ENCODE measurements at regions not wholly inside any gene's neighbourhood (a gene's known extent, or its start where the extent isn't known, plus 50 kb on each side); places are given as distances from the start of the nearest gene placed in this dataset.
"Not testable (repeated sequence)": the region's sequence is repeated elsewhere in the genome, so short reads cannot be mapped to it uniquely, and the experiment has no call there.

GRCh38 chr1:814543-814942 lies 109.2 kb upstream of the SAMD11 start:
- H3K9me3 ChIP-seq; H3K36me3 ChIP-seq (ENCODE audit: control insufficient read depth, insufficient read depth, low read length); H3K4me3 Mint-ChIP-seq (ENCODE audit: unreplicated experiment); H3K4me3 ChIP-seq (ENCODE audit: low read depth, low read length); H3K27ac Mint-ChIP-seq (ENCODE audit: unreplicated experiment); POLR2A ChIA-PET; CTCF ChIA-PET; H3K4me1 Mint-ChIP-seq (ENCODE audit: low read depth, unreplicated experiment); H3K27me3 ChIP-seq (replicated peaks; ENCODE audit: control insufficient read depth, insufficient read depth, low read length); DNase-seq; BruUV-seq (replicated peaks); H3K27me3 Mint-ChIP-seq (ENCODE audit: insufficient read depth, unreplicated experiment); H3K36me3 Mint-ChIP-seq (ENCODE audit: insufficient read depth, unreplicated experiment); H3K9me3 Mint-ChIP-seq (ENCODE audit: unreplicated experiment); H3K4me1 ChIP-seq; intact Hi-C loops (cut with micrococcal nuclease; ENCODE audit: unreplicated experiment): not testable (repeated sequence)

- intact Hi-C loops (cut with micrococcal nuclease; ENCODE audit: unreplicated experiment); H3K27me3 Mint-ChIP-seq (ENCODE audit: insufficient read depth, unreplicated experiment); H3K4me1 ChIP-seq; H3K4me1 Mint-ChIP-seq (ENCODE audit: low read depth, unreplicated experiment); POLR2A ChIA-PET; H3K9me3 ChIP-seq; H3K27me3 ChIP-seq (replicated peaks; ENCODE audit: control insufficient read depth, insufficient read depth, low read length); H3K9me3 Mint-ChIP-seq (ENCODE audit: unreplicated experiment); H3K36me3 ChIP-seq (ENCODE audit: control insufficient read depth, insufficient read depth, low read length); H3K4me3 ChIP-seq (ENCODE audit: low read depth, low read length); H3K4me3 Mint-ChIP-seq (ENCODE audit: unreplicated experiment); H3K27ac Mint-ChIP-seq (ENCODE audit: unreplicated experiment); BruUV-seq (replicated peaks); H3K36me3 Mint-ChIP-seq (ENCODE audit: insufficient read depth, unreplicated experiment); DNase-seq; CTCF ChIA-PET: not testable (repeated sequence)
These were observed 108.4 kb upstream of the SAMD11 start for GRCh38 chr1:815147-815922.

- DNase-seq; H3K4me1 Mint-ChIP-seq (ENCODE audit: low read depth, unreplicated experiment); H3K4me1 ChIP-seq; H3K4me3 ChIP-seq (ENCODE audit: low read depth, low read length); POLR2A ChIA-PET; CTCF ChIA-PET; H3K36me3 ChIP-seq (ENCODE audit: control insufficient read depth, insufficient read depth, low read length); H3K27ac Mint-ChIP-seq (ENCODE audit: unreplicated experiment); H3K9me3 ChIP-seq; H3K4me3 Mint-ChIP-seq (ENCODE audit: unreplicated experiment); H3K27me3 Mint-ChIP-seq (ENCODE audit: insufficient read depth, unreplicated experiment); H3K27me3 ChIP-seq (replicated peaks; ENCODE audit: control insufficient read depth, insufficient read depth, low read length); BruUV-seq (replicated peaks); intact Hi-C loops (cut with micrococcal nuclease; ENCODE audit: unreplicated experiment); H3K36me3 Mint-ChIP-seq (ENCODE audit: insufficient read depth, unreplicated experiment); H3K9me3 Mint-ChIP-seq (ENCODE audit: unreplicated experiment): not testable (repeated sequence)
These were observed 106.6 kb upstream of the SAMD11 start for GRCh38 chr1:817071-817599.

GRCh38 chr1:817658-818617 lies 105.8 kb upstream of the SAMD11 start:
- H3K27ac Mint-ChIP-seq (ENCODE audit: unreplicated experiment); H3K36me3 Mint-ChIP-seq (ENCODE audit: insufficient read depth, unreplicated experiment); intact Hi-C loops (cut with micrococcal nuclease; ENCODE audit: unreplicated experiment); BruUV-seq (replicated peaks); H3K4me1 ChIP-seq; H3K9me3 ChIP-seq; H3K9me3 Mint-ChIP-seq (ENCODE audit: unreplicated experiment); H3K4me1 Mint-ChIP-seq (ENCODE audit: low read depth, unreplicated experiment); H3K27me3 Mint-ChIP-seq (ENCODE audit: insufficient read depth, unreplicated experiment); DNase-seq; H3K36me3 ChIP-seq (ENCODE audit: control insufficient read depth, insufficient read depth, low read length); H3K27me3 ChIP-seq (replicated peaks; ENCODE audit: control insufficient read depth, insufficient read depth, low read length); CTCF ChIA-PET; H3K4me3 Mint-ChIP-seq (ENCODE audit: unreplicated experiment); POLR2A ChIA-PET; H3K4me3 ChIP-seq (ENCODE audit: low read depth, low read length): not testable (repeated sequence)

All from Caco-2 (cell line).